GM12892 (cell line): ENCODE measurements at regions not wholly inside any gene's neighbourhood (a gene's known extent, or its start where the extent isn't known, plus 50 kb on each side); places are given as distances from the start of the nearest gene placed in this dataset.

ENCODE experiments used
- POLR2A ChIP-seq: IDR thresholded peaks from 2 replicates; pipeline ENCODE4 v1.6.1; 2011; ENCODE audit warnings: low read depth, low read length, control low read depth
- POLR2AphosphoS5 ChIP-seq: IDR thresholded peaks from 2 replicates; pipeline ENCODE4 v1.6.1; 2011; ENCODE audit warnings: low read depth, low read length, control low read depth

DNA sequence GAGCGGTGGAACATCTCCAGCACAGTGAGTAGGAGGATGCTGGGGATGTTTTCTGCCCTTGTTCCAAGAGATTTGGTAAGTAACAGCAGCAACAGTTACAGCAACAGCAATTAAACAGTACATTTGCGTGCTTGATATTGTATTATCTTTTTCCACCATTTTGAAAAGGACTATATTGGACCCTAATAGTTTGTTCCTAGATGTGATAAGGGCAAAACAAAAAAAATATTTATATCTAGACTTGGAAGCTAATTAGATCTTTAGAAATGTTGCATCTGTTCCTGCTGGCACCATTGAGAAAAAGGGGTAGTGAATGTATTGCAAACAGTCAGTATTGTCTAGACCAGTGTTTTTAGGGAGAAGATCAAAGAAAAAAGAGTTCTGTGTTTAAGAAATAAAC lies 759.9 kb downstream of the JRKL start:
- TF ChIP-seq POLR2AphosphoS5: no peak
- TF ChIP-seq POLR2A: no peak
